SU-DHL-6 (cell line): ENCODE measurements at regions not wholly inside any gene's neighbourhood (a gene's known extent, or its start where the extent isn't known, plus 50 kb on each side); places are given as distances from the start of the nearest gene placed in this dataset.

Experiments used
- CTCF ChIP-seq: fragments of 200-600 bp; sonication (generic); IDR thresholded peaks from one replicate; pipeline ENCODE4 v1.5.1; 2017; ENCODE audit warnings: antibody characterized with exemption, mild to moderate bottlenecking, low read length, moderate library complexity; ENCODE audit not compliant: insufficient read depth, poor library complexity, severe bottlenecking
- EZH2phosphoT487 ChIP-seq: fragments of 200-600 bp; sonication (generic), shearing (Covaris generic); conservative IDR thresholded peaks from 2 replicates; pipeline ENCODE4 v1.6.1; 2018; ENCODE audit warnings: mild to moderate bottlenecking, antibody characterized with exemption, low read length, moderate library complexity, mixed read lengths

- TF ChIP-seq CTCF (no peak), EZH2phosphoT487 (no peak)
Measured at GRCh38 chr10:113313722-113314121, 239.1 kb upstream of the HABP2 start.
